ENCODE measurements at regions not wholly inside any gene's neighbourhood (a gene's known extent, or its start where the extent isn't known, plus 50 kb on each side); places are given as distances from the start of the nearest gene placed in this dataset.

GRCh38 chr5:100004969-100005368 lies 530.2 kb upstream of the FAM174A start:
- no peak overlapping the region for H3K27ac ChIP-seq
- TF ChIP-seq CTCF (IDR thresholded peaks at IDR 0.05), result no peak
- no peaks in the 10 kb centered on the region for H3K79me2 ChIP-seq
- no peaks in the 10 kb centered on the region for H3K36me3 ChIP-seq (ENCODE audit: control insufficient read depth, insufficient read depth, low read length)
- no peaks in the 10 kb centered on the region for H3K27me3 ChIP-seq (ENCODE audit: control insufficient read depth, insufficient read depth, low read length)
- H3K4me1 ChIP-seq, result no peaks in the 10 kb centered on the region
- no peak overlapping the region for H3K9ac ChIP-seq
- no peaks in the 10 kb centered on the region for H3K9me3 ChIP-seq (ENCODE audit: control insufficient read depth, low read length)
- H3K4me2 ChIP-seq (ENCODE audit: low read length), result no peak overlapping the region
- no peak overlapping the region for H3K4me3 ChIP-seq (ENCODE audit: low read depth, low read length)
- H2AFZ ChIP-seq, result no peak overlapping the region

GRCh38 chr5:99998319-99998718 lies 536.9 kb upstream of the FAM174A start:
- H3K36me3 ChIP-seq (ENCODE audit: control insufficient read depth, insufficient read depth, low read length), result no peaks in the 10 kb centered on the region
- no peak for TF ChIP-seq CTCF (IDR thresholded peaks at IDR 0.05)

GRCh38 chr5:99995407-99995806 lies 539.8 kb upstream of the FAM174A start:
- Histone ChIP-seq H3K4me1 (no peaks in the 10 kb centered on the region), H3K27ac (no peak overlapping the region)
- no peak for TF ChIP-seq CTCF (IDR thresholded peaks at IDR 0.05)

More at GRCh38 chr5:99998319-99998718, 536.9 kb upstream of the FAM174A start:
- no peaks in the 10 kb centered on the region for H3K79me2 ChIP-seq
- H3K9ac ChIP-seq, result no peak overlapping the region
- H2AFZ ChIP-seq, result no peak overlapping the region
- H3K4me2 ChIP-seq (ENCODE audit: low read length), result no peak overlapping the region
- H3K9me3 ChIP-seq (ENCODE audit: control insufficient read depth, low read length), result no peaks in the 10 kb centered on the region
- no peak overlapping the region for H3K27ac ChIP-seq
- H3K4me3 ChIP-seq (ENCODE audit: low read depth, low read length), result no peak overlapping the region
- H3K27me3 ChIP-seq (ENCODE audit: control insufficient read depth, insufficient read depth, low read length), result no peaks in the 10 kb centered on the region
- no peaks in the 10 kb centered on the region for H3K4me1 ChIP-seq

GRCh38 chr5:99973779-99974178 lies 561.4 kb upstream of the FAM174A start:
- Histone ChIP-seq H3K4me3 (ENCODE audit: low read depth, low read length) (no peak overlapping the region), H3K9me3 (ENCODE audit: control insufficient read depth, low read length) (no peaks in the 10 kb centered on the region), H3K4me1 (no peaks in the 10 kb centered on the region), H3K36me3 (ENCODE audit: control insufficient read depth, insufficient read depth, low read length) (no peaks in the 10 kb centered on the region), H3K9ac (no peak overlapping the region), H2AFZ (no peak overlapping the region), H3K79me2 (no peaks in the 10 kb centered on the region), H3K4me2 (ENCODE audit: low read length) (no peak overlapping the region), H3K27ac (no peak overlapping the region), H3K27me3 (ENCODE audit: control insufficient read depth, insufficient read depth, low read length) (no peaks in the 10 kb centered on the region)
- no peak for TF ChIP-seq CTCF (IDR thresholded peaks at IDR 0.05)

More at GRCh38 chr5:99995407-99995806, 539.8 kb upstream of the FAM174A start:
- Histone ChIP-seq H3K9ac (no peak overlapping the region), H3K27me3 (ENCODE audit: control insufficient read depth, insufficient read depth, low read length) (no peaks in the 10 kb centered on the region), H3K4me3 (ENCODE audit: low read depth, low read length) (no peak overlapping the region), H3K36me3 (ENCODE audit: control insufficient read depth, insufficient read depth, low read length) (no peaks in the 10 kb centered on the region), H2AFZ (no peak overlapping the region), H3K9me3 (ENCODE audit: control insufficient read depth, low read length) (no peaks in the 10 kb centered on the region), H3K4me2 (ENCODE audit: low read length) (no peak overlapping the region), H3K79me2 (no peaks in the 10 kb centered on the region)

GRCh38 chr5:99955962-99956361 lies 579.2 kb upstream of the FAM174A start:
- no peak overlapping the region for H3K27ac ChIP-seq
- H3K4me3 ChIP-seq (ENCODE audit: low read depth, low read length), result no peak overlapping the region
- no peak for TF ChIP-seq CTCF (IDR thresholded peaks at IDR 0.05)
- H3K4me1 ChIP-seq, result no peaks in the 10 kb centered on the region
- H3K9ac ChIP-seq, result no peak overlapping the region
- no peaks in the 10 kb centered on the region for H3K36me3 ChIP-seq (ENCODE audit: control insufficient read depth, insufficient read depth, low read length)
- no peak overlapping the region for H2AFZ ChIP-seq
- no peak overlapping the region for H3K4me2 ChIP-seq (ENCODE audit: low read length)
- no peaks in the 10 kb centered on the region for H3K9me3 ChIP-seq (ENCODE audit: control insufficient read depth, low read length)
- H3K79me2 ChIP-seq, result no peaks in the 10 kb centered on the region
- no peaks in the 10 kb centered on the region for H3K27me3 ChIP-seq (ENCODE audit: control insufficient read depth, insufficient read depth, low read length)
